GM19043 (cell line): ENCODE measurements at regions not wholly inside any gene's neighbourhood (a gene's known extent, or its start where the extent isn't known, plus 50 kb on each side); places are given as distances from the start of the nearest gene placed in this dataset.

Experiments
- ATAC-seq: cut with Tn5 transposase; IDR thresholded peaks from one replicate; pipeline ENCODE4 v1.9.1; 2021; ENCODE audit warnings: low read depth; ENCODE audit not compliant: unreplicated experiment

- no peak for ATAC-seq
Measured at GRCh38 chr10:2144584-2144983, 407.3 kb upstream of the ADARB2 start.

- no peak for ATAC-seq
Measured at GRCh38 chr10:2143213-2143835, 406.0 kb upstream of the ADARB2 start.

- no peak for ATAC-seq
Measured at GRCh38 chr10:2139746-2140145, 402.4 kb upstream of the ADARB2 start.

- ATAC-seq, result peak; percentile 61
Measured at GRCh38 chr10:2137549-2138174, 400.3 kb upstream of the ADARB2 start.

DNA sequence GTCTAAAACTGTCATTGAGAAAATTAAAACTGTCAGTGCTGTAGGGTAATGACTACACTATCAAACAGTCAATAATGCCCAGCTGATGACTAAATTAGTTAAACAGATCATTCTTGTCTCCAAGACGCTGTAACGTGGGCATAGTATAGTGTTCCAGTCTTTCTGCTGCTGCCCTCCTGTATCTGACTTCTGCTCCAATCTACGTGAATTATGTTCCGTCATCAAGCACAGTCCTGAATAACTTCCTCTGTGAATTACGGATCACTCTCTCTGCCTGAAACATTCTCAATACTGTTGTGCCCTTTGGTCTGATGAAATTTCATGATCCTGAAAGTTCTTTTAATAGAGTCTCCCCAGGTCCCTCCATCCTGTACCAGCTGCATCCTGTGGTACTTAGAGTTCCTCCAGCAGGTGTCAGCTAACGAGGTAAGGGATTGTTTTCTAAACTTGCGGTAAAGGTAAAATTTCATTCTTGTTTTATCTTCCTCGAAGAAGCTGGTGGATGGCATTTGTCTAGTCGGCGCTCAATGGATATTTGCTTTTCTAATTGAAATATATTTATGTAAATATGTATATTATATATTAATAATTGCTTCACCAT is 393.5 kb upstream of the ADARB2 start:
- ATAC-seq, result no peak

DNA sequence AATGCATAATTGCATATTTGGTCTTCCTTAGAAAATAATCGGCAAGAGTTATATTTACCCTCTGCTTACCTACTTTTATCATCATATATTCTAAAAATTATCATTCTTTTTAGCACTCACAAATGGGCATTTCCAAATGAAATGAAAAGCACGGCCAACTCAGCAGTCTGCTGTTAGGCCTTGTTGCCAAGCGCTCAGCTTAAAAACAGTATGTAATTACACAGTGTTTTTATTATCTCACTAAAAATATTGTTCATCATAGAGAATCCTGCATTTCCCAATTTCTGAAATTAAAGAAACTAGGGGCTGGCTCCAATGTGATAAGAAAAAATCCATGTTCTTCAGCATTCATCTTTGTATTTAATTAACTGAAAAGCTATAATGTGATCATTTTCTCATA is 391.7 kb upstream of the ADARB2 start:
- no peak for ATAC-seq

DNA sequence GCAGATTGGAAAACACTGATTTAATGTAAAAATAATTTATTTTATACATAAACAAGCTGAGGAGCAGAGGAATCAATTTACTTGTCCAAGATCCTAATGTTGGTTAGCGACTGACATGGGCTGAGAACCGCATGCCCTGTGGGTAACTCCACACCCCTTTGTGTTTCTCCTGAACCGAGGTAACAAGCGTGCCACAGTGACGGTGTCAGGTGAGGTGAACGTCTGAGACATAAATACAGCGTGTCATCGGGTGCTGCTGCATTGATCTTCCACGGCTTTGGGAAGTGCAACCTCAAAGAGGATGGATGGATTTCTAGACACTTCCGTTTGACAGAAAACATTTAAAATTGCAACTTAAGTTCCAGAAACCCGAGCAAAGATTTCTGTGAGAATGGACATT is 386.8 kb upstream of the ADARB2 start:
- ATAC-seq, result no peak

- ATAC-seq, result no peak
Measured at GRCh38 chr10:2122431-2123124, 385.3 kb upstream of the ADARB2 start.

GRCh38 chr10:2121929-2122328 is 384.6 kb upstream of the ADARB2 start:
- no peak for ATAC-seq

DNA sequence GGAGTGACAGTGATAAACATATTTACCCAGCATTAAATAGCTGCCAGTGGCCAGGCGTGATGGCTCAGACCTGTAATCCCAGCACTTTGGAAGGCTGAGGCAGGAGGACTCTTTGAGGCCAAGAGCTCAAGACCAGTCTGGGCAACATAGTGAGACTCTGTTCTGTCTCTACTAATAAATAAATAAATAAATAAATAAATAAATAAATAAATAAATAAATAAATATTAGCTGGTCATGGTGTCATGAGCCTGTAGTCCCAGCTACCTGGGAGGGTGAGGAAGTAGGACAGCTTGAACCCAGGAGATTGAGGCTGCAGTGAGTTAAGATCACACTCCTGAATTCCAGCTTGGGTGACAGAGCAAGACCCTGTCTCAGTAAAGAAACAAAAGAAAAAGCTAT is 384.0 kb upstream of the ADARB2 start:
- ATAC-seq, result no peak

DNA sequence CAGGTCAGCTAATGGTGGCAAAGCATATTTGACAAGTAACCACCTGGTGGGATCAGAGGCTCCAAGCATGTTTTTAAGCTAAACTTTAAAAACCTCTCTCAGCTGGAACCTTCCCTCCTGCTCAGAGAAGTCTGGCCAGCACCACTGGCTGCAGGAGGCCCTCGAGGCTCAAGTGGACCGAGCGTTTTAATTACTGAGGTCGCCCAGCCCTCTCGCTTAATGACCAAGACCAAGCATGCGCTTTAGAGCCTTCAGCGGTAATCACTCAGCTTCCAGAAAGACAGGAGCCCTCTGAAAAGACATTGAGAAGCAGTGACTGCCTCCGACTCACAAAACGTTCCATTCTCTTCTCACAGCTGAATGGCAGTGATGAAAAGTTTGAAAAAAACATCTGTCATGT is 383.4 kb upstream of the ADARB2 start:
- ATAC-seq, result no peak

GRCh38 chr10:2119316-2119715 is 382.0 kb upstream of the ADARB2 start:
- ATAC-seq, result no peak

GRCh38 chr10:2118201-2118600 is 380.9 kb upstream of the ADARB2 start:
- ATAC-seq, result no peak

DNA sequence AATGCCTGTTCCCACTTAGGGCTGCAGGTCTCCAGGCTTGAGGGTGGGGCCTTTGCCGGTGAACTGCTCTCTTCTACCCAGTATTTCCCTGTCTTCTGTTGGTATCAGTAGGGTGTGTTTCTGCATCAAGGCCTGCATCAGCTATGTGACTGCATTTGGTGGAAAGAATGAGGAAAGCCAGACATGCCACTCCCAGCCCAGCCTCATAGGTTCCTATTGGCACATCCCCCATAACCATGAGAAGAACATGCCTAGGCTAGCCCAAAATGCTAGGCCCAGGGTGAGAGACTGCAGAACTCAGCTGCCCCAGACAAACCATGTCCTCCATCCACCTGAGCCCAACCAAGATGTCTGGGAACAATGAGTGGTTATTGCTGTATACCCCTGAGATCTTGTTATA is 380.3 kb upstream of the ADARB2 start:
- ATAC-seq, result no peak

DNA sequence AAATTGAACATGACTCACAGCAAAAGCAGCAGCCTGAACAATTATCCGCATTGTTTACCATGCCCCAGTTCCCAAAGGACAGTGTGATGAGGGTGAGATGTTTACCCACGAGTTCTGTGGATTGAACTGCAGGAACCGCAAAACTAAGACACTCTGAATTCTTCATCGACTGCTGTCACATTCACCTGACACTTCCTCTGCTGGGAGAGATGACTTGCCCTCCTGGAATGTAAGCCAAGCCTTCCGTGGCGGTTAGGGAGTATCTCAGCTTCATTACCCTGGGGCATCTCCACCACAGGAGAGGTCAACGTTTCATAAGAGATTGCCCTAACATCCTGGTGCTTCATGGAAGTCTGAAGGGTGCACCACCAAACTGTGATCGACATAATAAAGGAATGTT is 374.6 kb upstream of the ADARB2 start:
- no peak for ATAC-seq

DNA sequence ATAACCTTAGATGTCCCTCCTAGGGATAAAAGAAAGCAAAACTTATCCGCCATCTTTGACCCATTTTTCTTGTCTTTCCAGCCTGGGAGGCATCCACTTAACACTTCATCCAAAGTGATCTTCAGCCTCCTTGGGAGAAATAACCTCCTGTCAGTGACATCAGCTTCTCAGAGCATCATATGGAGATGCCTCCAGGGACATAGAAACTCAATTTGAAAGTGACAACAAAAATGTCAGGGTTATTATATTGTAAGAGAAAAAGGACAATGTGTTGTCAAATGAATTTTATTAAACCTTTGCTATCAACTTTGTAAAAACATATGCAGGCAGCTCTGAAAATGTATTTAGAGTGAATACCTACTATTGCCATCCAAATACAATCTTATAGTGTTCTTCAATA is 371.2 kb upstream of the ADARB2 start:
- no peak for ATAC-seq

GRCh38 chr10:2106641-2107040 is 369.3 kb upstream of the ADARB2 start:
- no peak for ATAC-seq

DNA sequence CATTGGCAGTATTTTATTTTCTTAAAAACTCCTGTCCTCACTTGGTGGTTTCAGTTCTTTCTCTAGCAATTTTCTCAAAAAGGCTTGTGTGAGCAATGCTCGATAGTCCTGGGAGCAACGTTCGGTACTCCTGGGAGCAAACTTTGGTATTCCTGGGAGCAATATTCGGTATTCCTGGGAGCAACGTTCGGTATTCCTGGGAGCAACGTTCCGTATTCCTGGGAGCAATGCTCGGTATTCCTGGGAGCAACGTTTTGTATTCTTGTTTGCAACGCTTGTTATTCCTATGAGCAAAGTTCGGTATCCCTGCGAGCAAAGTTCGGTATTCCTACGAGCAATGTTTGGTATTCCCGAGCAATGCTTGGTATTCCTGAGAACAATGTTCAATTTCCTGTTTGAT is 362.0 kb upstream of the ADARB2 start:
- no peak for ATAC-seq

- ATAC-seq, result no peak
Measured at GRCh38 chr10:2097937-2098336, 360.6 kb upstream of the ADARB2 start.

- ATAC-seq, result no peak
Measured at GRCh38 chr10:2094171-2094570, 356.8 kb upstream of the ADARB2 start.

DNA sequence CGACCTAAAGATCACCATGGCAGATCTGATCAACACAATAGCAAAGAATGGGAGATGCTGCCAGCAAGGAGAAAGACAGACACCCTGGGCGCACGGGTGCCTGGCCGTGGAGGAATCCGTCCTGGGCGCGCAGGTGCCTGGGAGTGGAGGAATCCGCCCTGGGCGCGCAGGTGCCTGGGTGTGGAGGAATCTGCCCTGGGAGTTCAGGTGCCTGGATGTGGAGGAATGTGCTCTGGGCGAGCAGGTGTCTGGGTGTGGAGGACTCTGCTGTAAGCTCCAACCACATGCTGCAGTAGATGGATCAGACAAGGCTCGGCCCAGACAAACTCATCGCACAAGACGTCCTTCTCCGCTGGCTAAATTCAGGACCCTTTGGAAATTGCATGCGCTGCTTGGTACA is 346.3 kb upstream of the ADARB2 start:
- no peak for ATAC-seq

GRCh38 chr10:2081501-2081900 is 344.2 kb upstream of the ADARB2 start:
- ATAC-seq, result no peak
